ENCODE measurements at regions not wholly inside any gene's neighbourhood (a gene's known extent, or its start where the extent isn't known, plus 50 kb on each side); places are given as distances from the start of the nearest gene placed in this dataset.

- Histone ChIP-seq H3K4me1 (ENCODE audit: control insufficient read depth in 2 of 2, insufficient read depth in 2 of 2, low read length in 2 of 2) (no peaks in the 10 kb centered on the region), H3K9ac (ENCODE audit: low read length) (no peak overlapping the region), H3K4me2 (replicated peaks; ENCODE audit: low read depth, low read length, poor library complexity, severe bottlenecking) (no peak overlapping the region), H3K36me3 (replicated peaks in 1 of 2; ENCODE audit: control extremely low read depth in 1 of 2, control insufficient read depth in 1 of 2, extremely low read depth in 1 of 2, insufficient read depth in 2 of 2, low read length in 1 of 2) (no peaks in the 10 kb centered on the region), H4K20me1 (ENCODE audit: control insufficient read depth, insufficient read depth, low read length, poor library complexity, severe bottlenecking) (no peaks in the 10 kb centered on the region), H3K27ac (ENCODE audit: low read length in 2 of 2) (no peak overlapping the region), H3K9me3 (ENCODE audit: control extremely low read depth in 1 of 3, control insufficient read depth in 2 of 3, insufficient read depth in 1 of 3, low read length in 2 of 3) (peaks cover 0 to 3% (median 0%) of the 10 kb centered on the region in 3 donors), H2AFZ (ENCODE audit: insufficient read depth, low read depth, low read length, poor library complexity, severe bottlenecking) (no peak overlapping the region), H3K79me2 (ENCODE audit: control insufficient read depth, insufficient read depth, low read length) (no peaks in the 10 kb centered on the region), H3K27me3 (replicated peaks in 1 of 4; ENCODE audit: control extremely low read depth in 1 of 4, control insufficient read depth in 3 of 4, insufficient read depth in 4 of 4, low read length in 3 of 4) (peaks cover 0 to 3% (median 0%) of the 10 kb centered on the region in 4 experiments), H3K4me3 (ENCODE audit: control extremely low read depth in 1 of 5, extremely low read depth in 1 of 5, insufficient read depth in 1 of 5, low read depth in 2 of 5, low read length in 4 of 5) (no peak overlapping the region)
- intact Hi-C loops (cut with micrococcal nuclease), result no loop called here
- Mint-ChIP-seq H3K27ac (no peak overlapping the region), H3K9me3 (ENCODE audit: insufficient read depth) (no peaks in the 10 kb centered on the region), H3K27me3 (peaks cover 14% of the 10 kb centered on the region), H3K4me3 (no peak overlapping the region), H3K4me1 (no peaks in the 10 kb centered on the region)
- 74% methylated on average over 18 of the region's 20 CpGs for WGBS (ENCODE audit: insufficient coverage)
- CTCF ChIA-PET, result no interaction called here
- TF ChIP-seq CTCF (IDR thresholded peaks at IDR 0.05) (no peak), EZH2 (IDR thresholded peaks at IDR 0.05; ENCODE audit: borderline replicate concordance, insufficient read depth, low read depth, low read length, poor library complexity, severe bottlenecking) (no peak)
- POLR2A ChIA-PET, result no interaction called here
- no peak for DNase-seq
- no peak for ATAC-seq (ENCODE audit: low read depth)
These were observed 341.3 kb downstream of the MYCN start for GRCh38 chr2:16281451-16282335.

- Histone ChIP-seq H3K4me1 (ENCODE audit: control insufficient read depth in 2 of 2, insufficient read depth in 2 of 2, low read length in 2 of 2) (no peaks in the 10 kb centered on the region), H3K9me3 (ENCODE audit: control extremely low read depth in 1 of 3, control insufficient read depth in 2 of 3, insufficient read depth in 1 of 3, low read length in 2 of 3) (peaks cover 0 to 3% (median 0%) of the 10 kb centered on the region in 3 donors), H3K36me3 (replicated peaks in 1 of 2; ENCODE audit: control extremely low read depth in 1 of 2, control insufficient read depth in 1 of 2, extremely low read depth in 1 of 2, insufficient read depth in 2 of 2, low read length in 1 of 2) (no peaks in the 10 kb centered on the region), H3K27ac (ENCODE audit: low read length in 2 of 2) (no peak overlapping the region), H3K27me3 (replicated peaks in 1 of 4; ENCODE audit: control extremely low read depth in 1 of 4, control insufficient read depth in 3 of 4, insufficient read depth in 4 of 4, low read length in 3 of 4) (peaks cover 0 to 3% (median 0%) of the 10 kb centered on the region in 4 experiments), H2AFZ (ENCODE audit: insufficient read depth, low read depth, low read length, poor library complexity, severe bottlenecking) (no peak overlapping the region), H3K9ac (ENCODE audit: low read length) (no peak overlapping the region), H3K79me2 (ENCODE audit: control insufficient read depth, insufficient read depth, low read length) (no peaks in the 10 kb centered on the region), H3K4me3 (ENCODE audit: control extremely low read depth in 1 of 5, extremely low read depth in 1 of 5, insufficient read depth in 1 of 5, low read depth in 2 of 5, low read length in 4 of 5) (no peak overlapping the region), H4K20me1 (ENCODE audit: control insufficient read depth, insufficient read depth, low read length, poor library complexity, severe bottlenecking) (no peaks in the 10 kb centered on the region), H3K4me2 (replicated peaks; ENCODE audit: low read depth, low read length, poor library complexity, severe bottlenecking) (no peak overlapping the region)
- Mint-ChIP-seq H3K4me1 (no peaks in the 10 kb centered on the region), H3K27me3 (peaks cover 10% of the 10 kb centered on the region), H3K9me3 (ENCODE audit: insufficient read depth) (no peaks in the 10 kb centered on the region), H3K27ac (no peak overlapping the region), H3K4me3 (no peak overlapping the region)
- ChIA-PET POLR2A (no interaction called here), CTCF (no interaction called here)
- ATAC-seq (ENCODE audit: low read depth), result no peak
- intact Hi-C loops (cut with micrococcal nuclease), result no loop called here
- DNase-seq, result no peak
- TF ChIP-seq CTCF (IDR thresholded peaks at IDR 0.05) (no peak), EZH2 (IDR thresholded peaks at IDR 0.05; ENCODE audit: borderline replicate concordance, insufficient read depth, low read depth, low read length, poor library complexity, severe bottlenecking) (no peak)
- 43% methylated on average over 1 of the region's 3 CpGs for WGBS (ENCODE audit: insufficient coverage)
These were observed 339.7 kb downstream of the MYCN start for GRCh38 chr2:16280081-16280480.

Measured in B cell (primary cell).